HT1080 (cell line): ENCODE measurements at regions not wholly inside any gene's neighbourhood (a gene's known extent, or its start where the extent isn't known, plus 50 kb on each side); places are given as distances from the start of the nearest gene placed in this dataset.

Experiments
- DNase-seq: peaks from one replicate; pipeline ENCODE4 v3.0.0-alpha.2; 2015; ENCODE audit warnings: low read depth

DNA sequence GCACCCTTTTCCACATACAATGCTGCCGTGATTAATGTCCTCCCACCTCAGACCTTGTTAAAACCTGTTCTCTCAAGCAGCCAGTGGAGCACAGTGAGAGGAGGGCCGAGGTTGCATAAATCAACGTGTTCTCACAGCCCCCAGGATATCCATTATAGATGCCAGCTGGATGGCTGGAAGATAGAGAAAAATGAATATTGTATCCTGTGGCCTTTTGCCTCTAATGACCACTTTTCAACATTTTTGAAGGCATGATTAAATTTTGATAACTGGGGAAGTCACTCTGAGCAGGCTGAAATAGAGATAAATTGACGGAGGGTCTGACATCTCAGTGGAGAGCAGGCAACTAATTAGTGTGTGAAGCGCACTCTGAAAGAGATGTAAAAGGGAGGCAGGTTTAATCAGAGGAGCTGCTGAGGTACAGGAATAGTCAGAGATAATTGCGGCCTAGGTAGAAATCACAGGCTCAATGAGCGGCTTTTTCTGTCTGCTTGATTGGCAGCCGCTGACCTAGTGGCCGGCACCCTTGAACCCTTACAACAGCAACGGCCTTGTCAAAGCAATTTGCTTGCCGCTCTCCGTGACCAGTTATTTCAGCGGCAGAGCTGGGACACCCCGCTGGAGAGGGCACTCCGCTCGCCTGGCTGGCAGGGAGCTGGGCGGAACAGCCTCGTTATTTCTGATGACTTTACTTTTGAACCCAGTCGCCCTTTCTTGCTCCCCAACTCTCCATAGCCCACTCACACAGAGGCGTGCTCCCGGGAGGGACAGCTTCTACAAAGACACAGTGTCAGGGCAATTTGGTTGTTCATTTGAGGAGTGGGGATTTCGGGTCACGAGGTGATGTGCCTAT is 560.7 kb downstream of the PSAT1 start:
- DNase-seq = no peak

DNA sequence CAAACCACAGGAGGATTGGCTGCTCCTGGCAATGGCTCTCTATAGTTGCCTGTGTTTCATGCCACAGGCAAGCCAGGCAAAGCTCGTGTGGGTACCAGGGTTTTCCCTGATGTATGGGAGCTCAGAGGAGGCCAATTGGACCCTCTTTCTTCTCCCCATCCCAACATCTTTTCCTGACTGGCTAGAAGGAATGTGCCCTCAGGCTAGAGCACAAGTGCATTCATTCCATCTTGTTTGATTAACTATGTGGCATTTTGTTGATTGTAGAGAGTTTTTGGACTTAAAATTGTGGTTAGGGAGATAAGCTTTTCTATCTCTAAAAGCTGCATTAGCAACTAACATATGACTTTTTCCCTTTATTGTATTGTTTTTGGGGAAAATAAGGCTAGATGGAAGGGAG is 561.3 kb downstream of the PSAT1 start:
- DNase-seq = no peak

DNA sequence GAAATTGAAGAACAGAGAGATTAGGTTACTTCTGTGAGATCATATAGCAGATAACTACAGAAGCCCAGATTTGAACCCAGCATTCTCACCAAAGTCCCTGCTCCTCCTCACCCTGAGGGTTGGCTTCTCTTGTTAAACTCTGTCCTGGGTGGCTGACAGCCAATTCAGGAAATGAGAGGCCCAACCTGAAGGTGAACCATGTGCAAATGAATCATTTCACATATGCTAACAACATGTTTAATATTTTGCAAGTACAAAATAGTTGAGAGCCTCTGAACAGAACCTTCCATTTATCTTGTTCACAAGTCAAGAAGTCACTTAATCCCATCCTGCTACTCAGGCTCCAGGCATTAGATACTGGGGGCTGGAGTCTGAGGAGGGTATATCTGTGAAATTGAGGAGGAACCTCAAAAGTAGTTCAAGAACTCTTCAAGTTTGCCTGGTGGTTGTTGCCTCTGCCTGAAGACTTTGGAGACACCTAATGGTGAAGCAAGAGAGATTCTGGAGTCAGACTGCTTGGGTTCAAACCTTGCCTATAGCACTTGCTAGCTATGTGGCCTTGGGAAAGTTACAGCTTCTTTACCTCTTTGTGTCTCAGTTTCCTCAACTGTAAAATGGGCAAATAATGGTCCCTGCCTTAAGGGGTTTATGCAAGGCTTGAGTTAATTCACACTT is 564.0 kb downstream of the PSAT1 start:
- DNase-seq = peak; percentile 69

DNA sequence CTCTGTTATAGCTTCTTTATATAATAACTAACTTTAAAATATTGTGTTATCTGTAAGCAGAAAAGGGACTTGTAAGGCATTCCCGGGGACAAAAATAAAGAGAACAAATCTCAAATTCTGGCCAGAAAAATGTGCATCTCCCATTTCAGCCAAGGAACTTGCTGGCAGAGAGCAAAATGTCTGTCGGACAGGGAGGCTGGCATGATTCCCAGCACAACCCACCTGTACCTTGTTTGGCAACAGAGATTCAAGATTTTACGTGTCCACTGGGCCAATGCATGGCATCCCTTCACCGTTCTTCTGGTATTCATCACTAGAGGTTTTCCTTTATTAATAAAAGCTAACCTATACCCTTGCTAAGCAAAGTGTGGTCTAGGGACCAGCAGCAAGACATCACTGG is 566.6 kb downstream of the PSAT1 start:
- DNase-seq = no peak

DNA sequence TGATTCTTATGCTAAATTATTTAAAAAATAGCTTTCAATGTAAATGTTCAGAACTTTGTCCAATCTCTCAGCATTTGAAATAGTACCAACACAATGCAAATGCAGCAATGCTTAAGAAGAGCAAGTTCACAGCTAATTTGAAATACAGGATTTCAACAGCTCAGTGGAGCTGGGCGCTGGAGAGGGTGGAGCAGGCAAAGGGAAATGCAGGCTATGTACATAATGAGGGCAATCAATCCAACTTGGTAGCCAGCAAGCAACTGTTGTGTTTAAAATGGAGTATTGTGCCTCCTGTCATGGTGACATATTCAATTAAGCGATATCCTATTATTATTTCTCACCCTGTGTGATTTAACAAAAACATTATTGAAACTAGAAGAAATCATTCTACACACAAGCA is 568.8 kb downstream of the PSAT1 start:
- no peak for DNase-seq

DNA sequence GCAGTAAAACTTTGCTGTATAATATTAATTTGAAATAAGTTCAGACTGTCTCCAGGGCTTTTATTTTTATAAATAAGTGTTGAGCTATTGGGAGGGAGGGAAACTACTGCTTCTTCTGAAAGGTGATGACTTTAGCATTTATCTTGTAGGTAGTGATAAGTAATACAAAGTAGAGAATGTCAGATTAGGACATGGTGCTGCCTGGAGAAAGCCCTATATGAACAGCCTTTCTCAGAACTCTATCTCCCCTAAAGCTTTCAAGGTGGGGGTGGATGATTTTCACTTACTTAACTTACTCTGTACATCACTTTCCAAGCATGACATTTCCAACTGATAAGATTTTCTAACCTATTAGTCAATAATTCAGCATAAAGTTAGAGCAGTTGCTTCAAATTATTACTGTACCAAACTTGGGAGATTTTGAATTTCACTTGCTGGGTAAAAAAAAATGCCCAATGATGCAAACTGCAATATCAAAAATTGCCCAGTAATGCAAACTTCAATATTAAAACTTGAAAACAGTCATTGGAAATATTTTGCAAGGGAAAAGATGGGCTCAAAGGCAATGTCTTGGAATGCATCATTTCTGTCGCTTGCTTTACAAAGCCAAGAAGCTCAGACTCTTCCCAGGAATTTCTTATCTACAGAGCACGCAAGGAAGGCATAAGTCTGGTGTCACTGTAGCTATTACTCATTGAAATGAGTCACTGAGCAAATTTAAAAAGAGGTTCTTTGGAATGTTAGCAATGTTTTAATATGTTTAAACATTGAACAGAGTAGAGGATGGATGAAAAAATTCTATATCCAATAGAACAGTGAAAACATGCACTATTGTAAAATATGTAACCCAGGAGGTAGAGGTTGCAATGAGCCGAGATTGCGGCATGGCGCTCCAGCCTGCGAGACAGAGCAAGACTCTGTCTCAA is 569.5 kb downstream of the PSAT1 start:
- peak; percentile 96 for DNase-seq

DNA sequence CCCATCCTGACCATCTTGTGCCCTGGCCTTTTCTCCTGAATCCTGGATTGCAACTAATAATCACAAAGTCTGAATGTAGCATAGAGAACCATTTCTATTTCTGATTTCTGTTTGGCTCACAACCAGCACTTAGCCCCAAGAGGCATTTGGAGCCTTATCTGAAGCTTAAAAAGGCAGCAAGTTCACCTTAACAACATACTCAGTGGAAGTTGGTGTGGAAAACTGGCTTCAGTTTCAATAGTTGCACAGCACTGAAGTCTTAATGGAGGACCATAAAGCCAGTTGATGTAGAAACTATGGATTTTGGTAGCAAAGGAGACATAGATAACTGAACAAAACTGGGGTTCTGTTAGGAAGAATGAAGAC is 574.1 kb downstream of the PSAT1 start:
- DNase-seq = no peak

DNA sequence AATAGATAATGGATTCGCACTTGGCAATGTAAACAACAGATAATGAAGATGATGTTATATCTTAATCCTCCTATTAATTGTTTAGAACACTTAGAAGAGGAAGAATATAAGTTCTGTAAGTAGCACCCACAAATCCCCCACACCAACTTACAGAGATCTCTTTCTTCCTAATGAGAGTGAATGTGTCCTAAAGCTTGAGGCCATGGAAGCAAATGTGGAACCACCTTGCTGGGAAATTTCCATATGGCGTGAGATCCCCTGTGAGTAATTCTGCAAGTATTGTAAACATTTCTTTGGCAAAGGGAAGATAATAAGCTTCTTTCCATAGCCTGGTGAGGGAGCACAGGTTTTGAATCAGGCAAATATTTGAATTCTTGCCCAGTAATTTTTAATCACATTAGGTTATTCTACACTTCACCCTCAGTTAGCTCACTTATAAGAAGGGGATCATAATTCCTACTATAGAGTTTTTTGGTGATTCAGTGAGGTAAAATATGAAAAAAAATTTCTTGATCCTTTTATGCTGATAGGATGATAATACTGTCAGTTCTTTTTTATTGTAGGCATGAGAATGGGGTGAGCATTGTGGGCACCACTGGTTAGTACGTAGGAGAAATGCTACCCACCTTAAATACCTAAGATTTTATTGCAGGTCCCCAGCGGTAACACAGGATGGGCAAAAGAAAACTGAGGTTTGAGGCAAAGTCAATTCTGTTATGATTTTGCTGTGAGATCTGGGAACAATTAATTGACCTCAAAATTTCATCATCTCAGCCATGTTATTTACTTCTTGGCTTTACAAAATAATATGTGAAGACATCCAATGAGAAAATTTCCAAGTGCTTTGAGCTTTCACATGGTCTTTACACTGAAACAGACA is 574.8 kb downstream of the PSAT1 start:
- DNase-seq = peak; percentile 92

DNA sequence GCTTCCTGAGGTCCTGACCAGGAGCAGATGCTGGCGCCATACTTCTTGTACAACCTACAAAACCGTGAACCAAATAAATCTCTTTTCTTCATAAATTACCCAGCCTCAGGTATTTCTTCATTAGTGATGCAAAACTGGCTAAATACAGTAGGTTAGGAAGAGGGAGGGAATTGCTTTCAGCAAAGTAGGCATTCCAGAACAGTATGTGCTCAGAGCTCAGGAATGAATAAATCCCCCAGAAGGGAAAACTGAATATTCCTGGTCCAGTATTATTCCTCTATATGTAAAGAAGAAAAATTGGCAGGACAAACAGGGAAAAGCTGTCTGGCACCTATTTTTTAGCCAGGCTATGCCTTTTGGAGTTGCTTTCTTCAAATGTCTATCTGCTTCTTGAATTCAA is 577.1 kb downstream of the PSAT1 start:
- no peak for DNase-seq

DNA sequence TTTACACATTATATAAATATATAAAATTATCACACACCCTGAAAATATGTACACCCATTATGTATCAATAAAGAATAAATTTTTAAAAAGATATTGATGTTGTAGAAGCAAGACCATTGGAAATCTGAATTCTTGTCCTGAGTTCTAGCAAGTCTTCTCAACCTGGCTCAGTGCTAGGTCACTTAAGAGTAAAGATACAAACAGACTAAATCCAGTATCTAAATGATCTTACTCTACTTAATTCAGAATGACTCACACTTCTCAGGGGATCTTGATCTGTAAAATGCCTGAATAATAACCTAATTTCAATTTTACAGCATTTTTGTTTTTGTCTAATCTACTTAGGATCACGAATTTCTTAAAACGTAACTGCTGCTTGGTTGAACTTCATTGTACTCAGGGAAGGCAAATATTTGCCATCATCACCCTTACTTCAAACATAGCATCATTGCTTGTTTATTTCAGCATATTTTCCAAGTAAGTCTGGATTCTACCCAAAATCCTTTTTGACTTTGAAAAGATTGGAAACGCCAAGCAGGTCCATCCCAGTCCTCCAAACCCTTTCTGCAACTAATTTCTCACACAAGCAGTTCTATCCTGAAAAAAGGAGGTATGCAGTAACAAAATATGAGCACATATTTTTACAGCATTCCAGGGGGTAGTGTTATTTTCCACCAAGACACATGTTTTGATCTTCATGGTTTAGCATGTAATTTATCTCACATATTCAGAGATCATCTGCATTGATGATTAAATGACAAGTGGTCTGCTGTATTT is 582.6 kb downstream of the PSAT1 start:
- no peak for DNase-seq

DNA sequence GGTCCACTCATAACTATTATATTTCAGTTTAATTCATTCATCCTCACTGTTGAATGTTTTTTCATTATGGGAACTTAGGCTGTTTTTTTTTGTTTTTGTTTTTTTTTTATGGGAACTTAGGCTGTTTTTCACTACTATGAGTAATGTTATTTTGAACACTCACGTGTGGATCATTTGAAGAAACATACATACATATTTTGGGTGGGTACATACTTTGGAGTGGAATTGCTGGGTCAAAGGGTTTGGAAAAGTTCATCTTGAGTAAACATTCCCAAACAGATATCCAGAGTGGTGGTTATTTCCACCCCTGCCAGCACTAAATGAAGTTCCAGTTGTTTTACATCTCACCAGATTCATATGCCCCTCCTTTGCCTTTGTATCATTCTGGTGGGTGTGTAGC is 584.4 kb downstream of the PSAT1 start:
- no peak for DNase-seq

DNA sequence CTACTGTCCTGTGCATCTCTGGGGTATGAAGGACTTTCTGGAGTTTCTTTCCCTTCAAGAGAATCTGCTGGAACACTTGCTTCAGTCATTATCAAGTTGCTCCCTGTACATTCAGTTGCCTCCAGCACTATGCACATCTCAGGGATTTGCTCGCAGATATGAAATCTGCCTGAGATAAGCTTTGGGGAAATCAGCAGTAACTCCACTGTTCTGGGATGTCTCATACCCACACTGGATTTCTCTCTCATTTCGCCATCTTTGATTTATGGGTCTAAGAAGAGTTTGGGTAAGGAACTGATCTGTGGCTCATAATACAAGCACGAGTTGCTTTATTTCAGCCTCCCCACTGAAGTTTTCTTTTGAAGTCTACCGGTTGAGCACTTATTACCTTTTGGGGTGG is 585.6 kb downstream of the PSAT1 start:
- no peak for DNase-seq

DNA sequence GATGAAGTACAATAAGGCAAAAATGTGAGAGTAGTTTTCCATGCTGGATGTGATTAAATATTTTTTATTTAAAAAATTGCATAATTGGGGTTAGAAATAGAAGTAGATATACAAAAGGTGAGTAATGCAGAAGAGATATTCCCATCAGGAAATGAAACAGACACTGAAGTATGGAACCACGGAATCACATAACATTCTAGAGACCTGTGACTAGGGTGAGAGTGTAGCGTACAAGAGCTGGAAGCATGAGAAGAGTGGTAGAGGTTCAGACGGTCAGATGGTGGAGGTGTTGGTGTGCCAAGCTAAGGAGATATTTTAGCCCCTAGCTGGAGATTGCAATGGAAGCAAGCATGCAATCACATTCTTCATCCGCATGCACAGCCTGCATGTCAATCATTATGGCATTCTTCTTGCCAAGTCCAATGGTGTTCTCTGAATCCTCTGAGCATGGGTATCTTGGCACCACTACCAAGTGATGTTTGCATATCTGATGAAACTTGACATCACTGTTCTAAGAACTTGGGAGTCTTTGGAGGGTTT is 587.8 kb downstream of the PSAT1 start:
- DNase-seq = no peak

DNA sequence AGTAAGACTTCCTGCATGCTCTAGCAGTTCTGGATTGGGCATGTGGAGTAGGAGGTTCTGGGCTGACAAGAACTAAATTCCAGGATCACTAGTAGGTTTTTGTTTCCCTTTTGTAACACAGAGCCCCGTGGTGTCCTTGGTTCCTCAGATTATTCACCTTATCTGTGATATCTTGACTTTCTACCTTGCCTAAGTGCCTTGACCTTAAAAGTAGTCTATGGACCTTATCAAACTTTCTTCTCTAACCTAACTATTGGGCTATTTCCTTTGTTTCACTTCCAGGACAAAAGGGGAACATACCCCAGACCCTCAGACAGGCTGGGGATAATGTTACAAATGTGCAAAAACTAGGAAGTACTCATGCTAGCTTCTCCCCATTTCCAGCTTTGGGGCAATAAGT is 595.3 kb downstream of the PSAT1 start:
- DNase-seq = no peak

DNA sequence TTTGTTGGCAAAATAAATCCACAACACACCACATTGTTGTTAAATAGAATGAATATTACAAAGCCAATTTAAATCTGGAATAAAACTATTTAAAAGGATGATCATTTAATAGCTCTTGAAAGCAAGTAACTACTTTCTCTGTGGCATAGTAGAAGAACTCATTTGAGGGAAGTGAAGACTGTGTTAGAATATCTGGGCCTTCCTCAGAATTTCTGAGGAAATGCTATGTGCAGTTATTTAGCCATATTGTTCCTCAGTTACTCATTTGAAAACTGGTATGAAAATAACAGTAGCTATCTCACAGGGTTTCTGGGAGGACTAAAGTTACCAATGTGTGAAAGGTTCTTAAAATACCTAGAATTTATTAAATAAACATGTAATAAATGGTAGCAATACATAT is 595.8 kb downstream of the PSAT1 start:
- DNase-seq = no peak

DNA sequence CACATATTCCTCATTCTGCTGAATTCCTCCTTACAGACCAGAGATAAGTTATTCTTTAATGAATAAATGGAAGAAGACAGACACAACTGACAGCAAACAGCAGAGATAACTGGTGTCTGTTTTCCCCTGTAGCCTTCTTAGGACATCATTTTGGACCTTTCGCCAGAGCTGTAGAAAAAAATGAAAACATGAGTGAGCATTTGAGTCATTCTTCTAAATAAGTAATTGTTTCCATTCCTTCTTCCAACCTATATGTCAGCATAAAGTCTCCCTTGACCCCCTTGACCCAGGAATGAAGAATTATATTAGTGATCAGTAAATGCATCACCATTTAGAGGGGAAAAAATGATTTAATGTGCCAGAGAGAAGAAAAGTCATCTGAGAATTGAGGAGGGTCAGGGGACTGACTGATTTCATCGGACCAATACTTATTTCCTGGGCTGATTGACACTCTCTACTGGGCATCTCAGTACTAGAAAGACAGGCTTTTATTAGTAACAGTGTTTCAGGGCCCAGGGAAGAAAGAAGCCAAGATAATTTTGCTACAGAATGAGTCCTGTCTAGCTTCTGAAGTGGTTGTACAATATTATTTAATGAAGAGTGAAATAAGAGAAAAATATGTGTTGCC is 597.0 kb downstream of the PSAT1 start:
- DNase-seq = no peak

DNA sequence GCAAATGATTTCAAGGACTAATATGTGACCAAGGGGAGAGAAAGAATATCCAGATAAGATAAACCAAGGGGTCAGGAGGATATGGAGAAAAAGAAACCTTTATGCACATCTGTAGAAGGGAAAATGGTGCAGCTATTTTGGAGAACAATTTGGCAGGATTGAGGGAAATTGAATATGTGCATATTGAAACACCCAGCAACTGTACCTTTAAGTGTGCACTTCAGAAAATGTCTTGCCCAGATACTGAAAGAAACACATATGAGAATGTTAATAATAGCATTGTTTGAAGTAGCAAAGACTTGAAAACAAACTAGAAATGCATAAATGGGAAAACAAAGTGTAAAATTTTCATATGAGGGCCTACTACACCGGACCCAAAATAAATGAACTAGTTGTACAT is 599.6 kb downstream of the PSAT1 start:
- DNase-seq = no peak

DNA sequence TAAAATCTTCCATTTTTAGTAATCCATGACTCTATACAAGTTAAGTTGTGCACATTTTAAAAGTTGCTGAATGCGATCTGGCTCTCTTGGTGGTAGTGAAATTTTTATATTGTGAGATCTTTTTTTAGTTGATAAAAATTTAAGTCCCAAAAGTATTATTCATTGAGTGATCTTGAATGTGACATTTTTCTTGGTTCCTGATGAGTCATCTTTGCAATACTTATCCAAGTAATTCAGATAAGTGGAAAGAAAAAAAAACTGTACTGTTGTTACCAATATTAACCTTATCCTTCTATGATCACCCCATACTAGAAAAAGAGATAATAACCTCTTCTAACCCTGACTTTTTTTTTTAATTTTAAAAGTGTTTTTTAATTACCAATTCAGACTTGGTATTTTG is 601.3 kb downstream of the PSAT1 start:
- no peak for DNase-seq

DNA sequence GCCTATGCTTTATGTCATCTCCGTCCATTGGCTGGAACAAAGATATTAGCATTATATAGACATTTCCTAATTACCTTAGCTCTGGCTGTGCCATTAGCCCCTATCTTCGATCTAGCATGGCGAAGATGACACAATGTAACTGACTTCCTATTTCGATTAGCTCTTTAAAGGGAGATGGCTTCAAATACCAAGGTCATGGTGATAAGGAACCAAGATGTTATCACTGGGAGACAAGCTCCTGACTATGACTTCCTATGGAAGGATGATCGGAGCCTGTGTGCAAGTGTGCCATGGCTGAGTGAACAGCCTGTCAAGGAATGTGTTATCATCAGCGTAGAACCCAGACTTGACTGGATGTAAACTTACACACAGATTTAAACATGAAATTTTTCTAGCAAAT is 602.1 kb downstream of the PSAT1 start:
- DNase-seq = no peak

DNA sequence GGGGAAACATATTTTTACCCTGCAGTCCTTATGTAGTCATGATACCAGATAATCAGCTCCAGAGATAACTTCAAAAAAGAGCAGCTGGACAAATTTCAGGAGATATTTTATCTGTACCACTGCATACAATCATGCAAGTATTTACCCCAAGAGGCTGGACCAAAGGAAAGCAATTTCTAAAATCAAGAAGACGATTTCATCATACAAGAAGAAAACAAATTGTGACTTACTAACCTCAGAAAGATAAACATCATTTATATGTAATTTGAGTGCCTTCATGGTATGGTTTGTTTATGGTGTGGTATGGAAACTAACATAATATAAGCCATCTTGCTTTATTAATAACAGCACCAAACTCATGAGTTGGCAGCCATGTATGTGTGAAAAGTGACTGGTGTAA is 603.6 kb downstream of the PSAT1 start:
- no peak for DNase-seq
